ENCODE measurements at regions not wholly inside any gene's neighbourhood (a gene's known extent, or its start where the extent isn't known, plus 50 kb on each side); places are given as distances from the start of the nearest gene placed in this dataset.
"Not testable (repeated sequence)": the region's sequence is repeated elsewhere in the genome, so short reads cannot be mapped to it uniquely, and the experiment has no call there.

- TF ChIP-seq JUND (IDR thresholded peaks at IDR 0.05; ENCODE audit: low read depth): no peak
- DNase-seq (ENCODE audit: low read depth in 1 of 2, low spot score in 1 of 2): no peak
- in situ Hi-C loops (cut with HindIII; ENCODE audit: low pct_unique_long_range_greater_than_20kb, low sequenced_read_pairs): no loop called here
These were observed 318.9 kb downstream of the OMA1 start for GRCh38 chr1:58227604-58228003.

GRCh38 chr1:58223522-58223921 is 323.0 kb downstream of the OMA1 start:
- no peak for TF ChIP-seq JUND (IDR thresholded peaks at IDR 0.05; ENCODE audit: low read depth)
- in situ Hi-C loops (cut with HindIII; ENCODE audit: low pct_unique_long_range_greater_than_20kb, low sequenced_read_pairs): no loop called here
- DNase-seq (ENCODE audit: low read depth in 1 of 2, low spot score in 1 of 2): no peak

- no peak for DNase-seq (ENCODE audit: low read depth in 1 of 2, low spot score in 1 of 2)
- in situ Hi-C loops (cut with HindIII; ENCODE audit: low pct_unique_long_range_greater_than_20kb, low sequenced_read_pairs): no loop called here
- TF ChIP-seq JUND (IDR thresholded peaks at IDR 0.05; ENCODE audit: low read depth): no peak
These were observed 325.6 kb downstream of the OMA1 start for GRCh38 chr1:58220836-58221472.

GRCh38 chr1:58216169-58216568 is 330.4 kb downstream of the OMA1 start:
- in situ Hi-C loops (cut with HindIII; ENCODE audit: low pct_unique_long_range_greater_than_20kb, low sequenced_read_pairs); DNase-seq (ENCODE audit: low read depth in 1 of 2, low spot score in 1 of 2): not testable (repeated sequence)

- in situ Hi-C loops (cut with HindIII; ENCODE audit: low pct_unique_long_range_greater_than_20kb, low sequenced_read_pairs): no loop called here
- TF ChIP-seq JUND (IDR thresholded peaks at IDR 0.05; ENCODE audit: low read depth): no peak
- no peak for DNase-seq (ENCODE audit: low read depth in 1 of 2, low spot score in 1 of 2)
These were observed 331.9 kb downstream of the OMA1 start for GRCh38 chr1:58214674-58215073.

- in situ Hi-C loops (cut with HindIII; ENCODE audit: low pct_unique_long_range_greater_than_20kb, low sequenced_read_pairs): no loop called here
- no peak for TF ChIP-seq JUND (IDR thresholded peaks at IDR 0.05; ENCODE audit: low read depth)
- DNase-seq (ENCODE audit: low read depth in 1 of 2, low spot score in 1 of 2): no peak
These were observed 334.7 kb downstream of the OMA1 start for GRCh38 chr1:58211869-58212268.

- no peak for DNase-seq (ENCODE audit: low read depth in 1 of 2, low spot score in 1 of 2)
These were observed 337.0 kb downstream of the OMA1 start for GRCh38 chr1:58209575-58209974.

GRCh38 chr1:58206749-58207148 is 339.8 kb downstream of the OMA1 start:
- in situ Hi-C loops (cut with HindIII; ENCODE audit: low pct_unique_long_range_greater_than_20kb, low sequenced_read_pairs): no loop called here
- no peak for DNase-seq (ENCODE audit: low read depth in 1 of 2, low spot score in 1 of 2)
- TF ChIP-seq JUND (IDR thresholded peaks at IDR 0.05; ENCODE audit: low read depth): no peak

More at GRCh38 chr1:58209575-58209974, 337.0 kb downstream of the OMA1 start:
- no peak for TF ChIP-seq JUND (IDR thresholded peaks at IDR 0.05; ENCODE audit: low read depth)
- in situ Hi-C loops (cut with HindIII; ENCODE audit: low pct_unique_long_range_greater_than_20kb, low sequenced_read_pairs): no loop called here

- no peak for DNase-seq (ENCODE audit: low read depth in 1 of 2, low spot score in 1 of 2)
- TF ChIP-seq JUND (IDR thresholded peaks at IDR 0.05; ENCODE audit: low read depth): no peak
- in situ Hi-C loops (cut with HindIII; ENCODE audit: low pct_unique_long_range_greater_than_20kb, low sequenced_read_pairs): no loop called here
These were observed 342.2 kb downstream of the OMA1 start for GRCh38 chr1:58204284-58204683.

- no peak for TF ChIP-seq JUND (IDR thresholded peaks at IDR 0.05; ENCODE audit: low read depth)
- in situ Hi-C loops (cut with HindIII; ENCODE audit: low pct_unique_long_range_greater_than_20kb, low sequenced_read_pairs): no loop called here
- DNase-seq (ENCODE audit: low read depth in 1 of 2, low spot score in 1 of 2): no peak
These were observed 344.9 kb downstream of the OMA1 start for GRCh38 chr1:58201492-58202106.

GRCh38 chr1:58200437-58200836 is 346.1 kb downstream of the OMA1 start:
- in situ Hi-C loops (cut with HindIII; ENCODE audit: low pct_unique_long_range_greater_than_20kb, low sequenced_read_pairs): no loop called here
- DNase-seq (ENCODE audit: low read depth in 1 of 2, low spot score in 1 of 2): no peak
- no peak for TF ChIP-seq JUND (IDR thresholded peaks at IDR 0.05; ENCODE audit: low read depth)

- no peak for TF ChIP-seq JUND (IDR thresholded peaks at IDR 0.05; ENCODE audit: low read depth)
- in situ Hi-C loops (cut with HindIII; ENCODE audit: low pct_unique_long_range_greater_than_20kb, low sequenced_read_pairs): no loop called here
- DNase-seq (ENCODE audit: low read depth in 1 of 2, low spot score in 1 of 2): no peak
These were observed 348.7 kb downstream of the OMA1 start for GRCh38 chr1:58197811-58198210.

GRCh38 chr1:58190267-58190988 is 356.1 kb downstream of the OMA1 start:
- in situ Hi-C loops (cut with HindIII; ENCODE audit: low pct_unique_long_range_greater_than_20kb, low sequenced_read_pairs): no loop called here
- no peak for DNase-seq (ENCODE audit: low read depth in 1 of 2, low spot score in 1 of 2)
- TF ChIP-seq JUND (IDR thresholded peaks at IDR 0.05; ENCODE audit: low read depth): no peak
